ENCODE measurements at regions not wholly inside any gene's neighbourhood (a gene's known extent, or its start where the extent isn't known, plus 50 kb on each side); places are given as distances from the start of the nearest gene placed in this dataset.

GRCh38 chr11:119488256-119488995, 65.5 kb upstream of the THY1 start:
- DNase-seq = no peak

- DNase-seq = no peak
Measured at GRCh38 chr11:119486691-119487259, 63.8 kb upstream of the THY1 start.

DNA sequence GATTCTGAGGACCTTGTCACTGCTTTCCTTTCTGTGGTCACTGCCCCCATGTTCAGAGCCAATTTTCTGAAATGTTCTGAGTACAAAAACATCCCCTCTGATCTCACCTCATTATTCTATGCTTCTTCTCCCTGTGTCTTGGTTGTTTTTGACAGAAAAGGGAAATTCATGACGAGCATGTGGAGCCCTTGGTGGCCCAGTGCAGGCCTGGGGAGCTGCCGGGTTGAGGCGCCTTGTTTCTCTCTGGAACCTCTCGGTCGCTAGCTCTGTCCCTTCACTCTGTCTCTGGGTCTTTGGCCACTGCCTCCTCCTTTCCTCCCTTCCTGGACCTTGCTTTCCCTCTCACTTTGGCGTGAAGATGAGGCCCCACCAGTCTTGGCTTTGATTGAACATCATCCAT, 63.0 kb upstream of the THY1 start:
- no peak for DNase-seq

DNA sequence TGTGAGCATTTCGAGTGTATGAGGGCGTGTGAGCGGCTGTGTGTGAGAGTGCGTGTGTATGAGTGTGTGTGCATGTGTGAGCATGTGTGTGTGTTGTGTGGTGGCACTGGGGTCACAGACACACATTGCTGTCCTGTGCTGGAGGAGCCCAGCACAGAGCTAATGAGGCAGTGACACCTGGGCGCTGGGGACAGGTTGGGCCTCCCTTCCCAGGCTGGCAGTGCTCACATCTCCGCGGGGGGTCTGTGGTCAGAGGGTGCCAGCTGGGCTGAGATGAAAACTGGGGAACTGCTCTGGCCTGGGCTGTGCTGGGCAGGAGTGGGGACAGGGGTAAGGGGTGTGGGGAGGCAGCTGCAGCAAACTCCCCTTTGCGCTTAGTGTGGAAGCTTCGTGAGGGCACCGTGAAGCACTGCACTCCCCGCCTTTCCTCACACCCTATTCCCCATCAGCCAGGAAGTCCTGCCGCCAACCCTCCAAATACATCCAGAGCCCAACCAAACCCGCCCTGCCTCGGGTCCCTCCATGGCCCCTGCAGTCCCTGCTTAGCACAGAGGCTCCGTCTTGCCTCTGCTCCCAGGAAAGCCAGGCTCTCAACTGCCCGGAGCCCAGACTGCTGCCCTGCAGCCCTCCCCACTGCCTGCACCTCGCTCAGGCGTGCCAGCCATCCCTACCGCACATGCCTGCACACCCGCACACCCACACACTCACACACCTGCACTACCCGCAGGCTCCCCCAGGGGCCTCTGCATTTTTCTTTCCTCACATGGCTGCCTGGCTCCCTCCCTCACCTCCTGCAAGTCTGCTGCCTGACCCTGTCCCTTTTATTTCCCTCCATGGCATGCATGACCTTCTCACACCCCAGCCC, 62.0 kb upstream of the THY1 start:
- no peak for DNase-seq

DNA sequence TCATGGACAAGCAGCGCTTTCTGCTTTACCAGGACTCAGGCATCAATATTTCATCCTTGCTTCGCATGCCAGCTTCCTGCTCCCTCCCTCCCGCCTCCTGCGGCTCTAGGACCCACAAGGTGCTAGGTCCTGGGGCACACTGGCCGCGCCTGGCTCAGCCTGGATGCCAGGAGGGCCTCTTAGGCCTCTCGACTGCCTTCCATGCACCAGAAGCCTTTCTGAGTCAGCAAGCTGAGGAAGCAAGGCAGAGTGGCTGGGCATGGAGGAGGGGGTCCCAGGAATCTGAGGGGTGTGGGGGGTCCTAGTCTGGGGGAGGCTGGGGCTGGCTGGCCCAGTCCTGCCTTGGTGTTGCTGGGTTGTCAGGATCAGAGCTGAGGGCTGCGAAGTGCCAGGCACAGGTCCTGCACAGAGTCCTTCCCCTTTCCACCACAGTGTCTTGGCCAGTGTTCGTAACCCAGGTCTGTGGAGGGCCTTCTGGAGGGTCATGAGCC, 61.0 kb upstream of the THY1 start:
- no peak for DNase-seq

DNA sequence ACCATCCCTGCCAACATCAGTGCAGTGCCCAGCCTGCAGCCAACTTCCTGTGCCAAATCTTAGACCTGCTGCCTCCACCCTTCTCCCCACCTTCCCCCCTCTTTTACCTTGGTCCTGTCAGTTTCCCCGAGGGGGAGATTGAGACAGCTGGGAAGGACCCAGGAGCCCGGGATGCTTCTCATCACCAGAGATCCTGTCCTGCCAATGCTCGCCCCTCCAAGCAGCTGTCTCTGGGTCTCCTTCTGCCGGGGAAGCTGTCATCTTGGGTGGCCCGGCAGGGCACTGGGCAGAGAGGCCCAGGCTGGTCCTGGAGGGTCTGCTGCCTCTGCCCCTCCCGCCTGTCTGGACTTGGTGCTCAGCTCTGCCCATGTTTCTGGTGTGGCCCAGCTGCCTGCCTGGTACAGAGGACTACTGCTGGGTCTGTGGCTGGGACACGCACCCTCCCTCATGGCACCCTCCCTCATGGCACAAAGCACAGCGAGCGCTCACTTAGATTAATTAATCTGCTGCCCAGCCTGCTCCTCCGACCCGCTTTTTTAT, 60.4 kb upstream of the THY1 start:
- DNase-seq = no peak

- no peak for DNase-seq
Measured at GRCh38 chr11:119482521-119483011, 59.6 kb upstream of the THY1 start.

GRCh38 chr11:119481667-119482400, 58.9 kb upstream of the THY1 start:
- no peak for DNase-seq

- DNase-seq = peak; percentile 49
Measured at GRCh38 chr11:119481021-119481666, 58.2 kb upstream of the THY1 start.

GRCh38 chr11:119480380-119481020, 57.5 kb upstream of the THY1 start:
- DNase-seq = no peak

GRCh38 chr11:119479685-119480275, 56.8 kb upstream of the THY1 start:
- DNase-seq = no peak

DNA sequence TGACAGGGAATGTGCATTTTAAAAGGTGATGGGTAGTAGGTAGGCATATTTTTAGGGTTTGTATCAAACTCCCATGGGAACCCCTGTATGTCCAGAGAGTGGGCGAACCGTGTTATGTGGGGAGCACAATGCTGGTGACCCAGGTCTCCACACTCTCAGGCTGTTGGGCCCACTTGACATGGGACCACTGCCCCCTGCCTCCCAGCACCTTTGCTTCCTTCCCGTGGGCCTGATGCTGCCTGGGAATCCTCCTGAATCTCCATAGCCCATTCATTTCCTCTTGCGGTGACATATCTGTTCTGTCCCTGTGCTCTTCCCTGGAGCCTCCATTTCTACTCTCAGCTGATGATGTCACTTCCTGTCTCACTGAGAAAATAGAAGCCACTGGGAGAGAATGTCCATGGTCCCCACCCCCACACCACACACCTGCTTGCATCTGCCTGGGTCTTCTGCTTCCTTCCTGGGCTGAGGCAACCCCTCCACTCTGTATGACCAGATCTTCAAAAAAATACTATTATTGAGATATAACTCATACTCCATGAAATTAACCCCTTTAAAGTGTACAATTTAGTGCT, 55.8 kb upstream of the THY1 start:
- no peak for DNase-seq

- DNase-seq = no peak
Measured at GRCh38 chr11:119476666-119477331, 53.8 kb upstream of the THY1 start.

GRCh38 chr11:119476038-119476437, 53.1 kb upstream of the THY1 start:
- DNase-seq = no peak

- peak; percentile 53 for DNase-seq
Measured at GRCh38 chr11:119474682-119475596, 52.0 kb upstream of the THY1 start.

GRCh38 chr11:119473901-119474681, 51.1 kb upstream of the THY1 start:
- DNase-seq = no peak

DNA sequence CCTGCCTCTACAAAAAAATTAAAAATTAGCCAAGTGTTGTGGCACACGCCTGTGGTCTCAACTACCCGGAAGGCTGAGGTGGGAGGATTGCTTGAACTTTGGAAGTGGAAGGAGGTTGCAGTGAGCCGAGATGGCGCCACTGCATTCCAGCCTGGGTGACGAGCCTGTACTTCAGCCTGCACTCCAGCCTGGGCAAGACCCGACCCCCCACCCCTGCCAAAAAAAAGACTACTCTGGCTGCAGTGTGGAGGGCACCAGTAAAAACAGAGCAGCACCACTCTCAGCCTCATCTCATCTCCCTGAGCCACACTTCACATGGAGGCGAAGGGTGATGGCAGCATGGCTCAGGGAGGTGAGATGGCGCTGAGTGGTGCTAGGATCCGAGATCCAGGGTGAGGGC, 50.3 kb upstream of the THY1 start:
- DNase-seq = no peak

DNA sequence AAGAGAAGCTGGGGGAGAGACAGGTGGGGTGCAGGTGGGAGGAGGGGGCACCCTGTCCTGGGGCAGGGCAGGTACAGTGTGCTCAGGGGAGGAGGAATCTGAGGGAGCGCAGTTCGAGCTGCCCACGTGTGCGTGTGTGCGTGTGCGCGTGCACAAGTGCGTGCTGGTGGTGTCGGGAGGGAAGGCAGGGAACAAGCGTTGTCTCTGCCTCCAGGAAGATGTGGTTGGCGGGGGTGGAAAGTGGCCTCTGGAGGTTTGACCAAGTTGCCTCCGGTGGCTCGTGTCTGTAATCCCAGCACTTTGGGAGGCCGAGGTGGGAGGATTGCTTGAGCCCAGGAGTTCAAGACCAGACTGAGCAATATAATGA, 49.9 kb upstream of the THY1 start:
- DNase-seq = no peak
